Liver (tissue), 8 donors: ENCODE measurements at regions not wholly inside any gene's neighbourhood (a gene's known extent, or its start where the extent isn't known, plus 50 kb on each side); places are given as distances from the start of the nearest gene placed in this dataset.

Experiments used
- DNase-seq: peaks from one replicate; pipeline ENCODE4 v3.0.0-alpha.2; 2017; ENCODE audit warnings: low spot score
- H3K27ac ChIP-seq, 2 donors: one replicate each; pipeline ENCODE4 v1.7.0; 2013; ENCODE audit warnings: inconsistent platforms in 2 of 2, low read length in 2 of 2, control low read depth in 1 of 2, low read depth in 1 of 2, mild to moderate bottlenecking in 1 of 2
- H3K27me3 ChIP-seq, 4 donors: one replicate each; pipeline versions ENCODE4 v1.6.1 to v1.7.0; 2013; ENCODE audit warnings: low read length in 3 of 4, inconsistent platforms in 1 of 4, mild to moderate bottlenecking in 1 of 4, moderate library complexity in 1 of 4; ENCODE audit not compliant: control insufficient read depth in 4 of 4, insufficient read depth in 4 of 4
- H3K36me3 ChIP-seq, 4 donors: one replicate each; pipeline versions ENCODE4 v1.6.1 to v1.7.0; 2013; ENCODE audit warnings: low read length in 3 of 4, mild to moderate bottlenecking in 3 of 4, low read depth in 1 of 4, moderate library complexity in 1 of 4; ENCODE audit not compliant: control insufficient read depth in 4 of 4, insufficient read depth in 3 of 4
- H3K4me1 ChIP-seq, 4 donors: one replicate each; pipeline versions ENCODE4 v1.6.1 to v1.7.0; 2013; ENCODE audit warnings: low read length in 3 of 4, mild to moderate bottlenecking in 3 of 4, moderate library complexity in 1 of 4; ENCODE audit not compliant: control insufficient read depth in 4 of 4, insufficient read depth in 4 of 4
- H3K4me3 ChIP-seq, 3 donors: one replicate each; pipeline versions ENCODE4 v1.6.1 to v1.7.0; 2013; ENCODE audit warnings: low read length in 3 of 3, control low read depth in 1 of 3, low read depth in 1 of 3, mild to moderate bottlenecking in 1 of 3
- H3K9ac ChIP-seq, 2 donors: one replicate each; pipeline ENCODE4 v1.7.0; 2013; ENCODE audit warnings: low read length in 2 of 2, mild to moderate bottlenecking in 2 of 2, moderate library complexity in 2 of 2, control low read depth in 1 of 2, low read depth in 1 of 2
- H3K9me3 ChIP-seq, 4 donors: one replicate each; pipeline versions ENCODE4 v1.6.1 to v1.7.0; 2013; ENCODE audit warnings: low read length in 3 of 4; ENCODE audit not compliant: control insufficient read depth in 4 of 4
- CTCF ChIP-seq: fragments of 150-350 bp; IDR thresholded peaks from 2 replicates; pipeline ENCODE4 v1.5.1; 2017; ENCODE audit warnings: improper control_type of control experiment, low read depth, low read length; ENCODE audit not compliant: missing input control
- EGR1 ChIP-seq, 2 donors: IDR thresholded peaks; 2 replicates each; pipeline ENCODE4 v1.6.1; 2016 to 2018; ENCODE audit warnings: antibody characterized with exemption in 2 of 2, low read depth in 2 of 2
- FOXA2 ChIP-seq: IDR thresholded peaks from 2 replicates; pipeline ENCODE4 v1.6.1; 2016; ENCODE audit warnings: antibody characterized with exemption
- GABPA ChIP-seq, 2 donors: IDR thresholded peaks in 1 of 2; conservative IDR thresholded peaks in 1 of 2; 2 replicates each; pipeline ENCODE4 v1.6.1; 2016; ENCODE audit warnings: antibody characterized with exemption in 2 of 2, mild to moderate bottlenecking in 1 of 2, moderate library complexity in 1 of 2
- HNF4G ChIP-seq: IDR thresholded peaks from 2 replicates; pipeline ENCODE4 v1.6.1; 2016; ENCODE audit warnings: antibody characterized with exemption
- RXRA ChIP-seq, 2 donors: IDR thresholded peaks; 2 replicates each; pipeline ENCODE4 v1.6.1; 2017 to 2018; ENCODE audit warnings: antibody characterized with exemption in 2 of 2, mild to moderate bottlenecking in 1 of 2
- TAF1 ChIP-seq: conservative IDR thresholded peaks from 2 replicates; pipeline ENCODE4 v1.6.1; 2016; ENCODE audit warnings: antibody characterized with exemption, mild to moderate bottlenecking
- YY1 ChIP-seq: IDR thresholded peaks from 2 replicates; pipeline ENCODE4 v1.6.1; 2016; ENCODE audit warnings: antibody characterized with exemption, mild to moderate bottlenecking
- ZBTB33 ChIP-seq: IDR thresholded peaks from 2 replicates; pipeline ENCODE4 v1.6.1; 2016; ENCODE audit warnings: antibody characterized with exemption
- WGBS: extraction: QIAGEN DNeasy Blood & Tissue Kit; methylation state at CpG from one replicate; pipeline ENCODE4 v1.1.7; 2013; 5-methylcytosine and 5-hydroxymethylcytosine counted together
- TF ChIP-seq, protein P1 (sequence below): IDR thresholded peaks from 2 replicates; pipeline ENCODE4 v1.6.1; 2016; ENCODE audit warnings: antibody characterized with exemption
- donor health status: healthy.
- donor health status: healthy.
- donor health status: healthy.
- donor health status: healthy.
- donor health status: healthy.

- DNase-seq: no peak
- no peaks in the 10 kb centered on the region for H3K9me3 ChIP-seq
- no peak overlapping the region for H3K27ac ChIP-seq
- no peaks in the 10 kb centered on the region for H3K27me3 ChIP-seq
- 71% methylated on average over 5 of the region's 5 CpGs for WGBS
- no peaks in the 10 kb centered on the region for H3K36me3 ChIP-seq
- no peak for TF ChIP-seq ZBTB33
- TF ChIP-seq CTCF: no peak
- TF ChIP-seq TAF1: no peak
- no peak for TF ChIP-seq RXRA (IDR thresholded peaks at IDR 0.05)
- TF ChIP-seq GABPA (IDR thresholded peaks at IDR 0.05 in 1 of 2, conservative IDR thresholded peaks at IDR 0.05 in 1 of 2): no peak
- TF ChIP-seq EGR1 (IDR thresholded peaks at IDR 0.05; ENCODE audit: low read depth in 2 of 2): no peak
- TF ChIP-seq HNF4G: no peak
- no peak for TF ChIP-seq FOXA2
- TF ChIP-seq, protein P1, sequence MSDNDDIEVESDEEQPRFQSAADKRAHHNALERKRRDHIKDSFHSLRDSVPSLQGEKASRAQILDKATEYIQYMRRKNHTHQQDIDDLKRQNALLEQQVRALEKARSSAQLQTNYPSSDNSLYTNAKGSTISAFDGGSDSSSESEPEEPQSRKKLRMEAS: no peak
- H3K9ac ChIP-seq: no peak overlapping the region
- no peak overlapping the region for H3K4me3 ChIP-seq
- no peaks in the 10 kb centered on the region for H3K4me1 ChIP-seq
Measured at GRCh38 chr20:19077370-19078220, 134.8 kb upstream of the SLC24A3 start.

GRCh38 chr20:19078448-19079373 is 133.7 kb upstream of the SLC24A3 start:
- H3K27ac ChIP-seq: no peak overlapping the region
- TF ChIP-seq YY1: no peak
- no peaks in the 10 kb centered on the region for H3K4me1 ChIP-seq
- WGBS: 91% methylated on average over 7 of the region's 7 CpGs
- no peak overlapping the region for H3K9ac ChIP-seq
- DNase-seq: no peak
- H3K36me3 ChIP-seq: no peaks in the 10 kb centered on the region
- no peaks in the 10 kb centered on the region for H3K27me3 ChIP-seq
- H3K9me3 ChIP-seq: no peaks in the 10 kb centered on the region
- no peak overlapping the region for H3K4me3 ChIP-seq
